ENCODE measurements at regions not wholly inside any gene's neighbourhood (a gene's known extent, or its start where the extent isn't known, plus 50 kb on each side); places are given as distances from the start of the nearest gene placed in this dataset.

- no TSS peak for BruUV-seq (replicated peaks)
- no peaks in the 10 kb centered on the region for H3K4me1 Mint-ChIP-seq (ENCODE audit: low read depth, unreplicated experiment)
- no peaks in the 10 kb centered on the region for H3K36me3 ChIP-seq (ENCODE audit: control insufficient read depth, insufficient read depth, low read length)
- DNase-seq, result no peak
- no peak overlapping the region for H3K4me3 ChIP-seq (ENCODE audit: low read depth, low read length)
- H3K27me3 ChIP-seq (replicated peaks; ENCODE audit: control insufficient read depth, insufficient read depth, low read length), result no peaks in the 10 kb centered on the region
- TF ChIP-seq, protein P1, sequence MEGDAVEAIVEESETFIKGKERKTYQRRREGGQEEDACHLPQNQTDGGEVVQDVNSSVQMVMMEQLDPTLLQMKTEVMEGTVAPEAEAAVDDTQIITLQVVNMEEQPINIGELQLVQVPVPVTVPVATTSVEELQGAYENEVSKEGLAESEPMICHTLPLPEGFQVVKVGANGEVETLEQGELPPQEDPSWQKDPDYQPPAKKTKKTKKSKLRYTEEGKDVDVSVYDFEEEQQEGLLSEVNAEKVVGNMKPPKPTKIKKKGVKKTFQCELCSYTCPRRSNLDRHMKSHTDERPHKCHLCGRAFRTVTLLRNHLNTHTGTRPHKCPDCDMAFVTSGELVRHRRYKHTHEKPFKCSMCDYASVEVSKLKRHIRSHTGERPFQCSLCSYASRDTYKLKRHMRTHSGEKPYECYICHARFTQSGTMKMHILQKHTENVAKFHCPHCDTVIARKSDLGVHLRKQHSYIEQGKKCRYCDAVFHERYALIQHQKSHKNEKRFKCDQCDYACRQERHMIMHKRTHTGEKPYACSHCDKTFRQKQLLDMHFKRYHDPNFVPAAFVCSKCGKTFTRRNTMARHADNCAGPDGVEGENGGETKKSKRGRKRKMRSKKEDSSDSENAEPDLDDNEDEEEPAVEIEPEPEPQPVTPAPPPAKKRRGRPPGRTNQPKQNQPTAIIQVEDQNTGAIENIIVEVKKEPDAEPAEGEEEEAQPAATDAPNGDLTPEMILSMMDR (IDR thresholded peaks at IDR 0.05; ENCODE audit: insufficient read depth in 1 of 2, low read depth in 1 of 2, low read length in 1 of 2, severe bottlenecking in 1 of 2, unreplicated experiment in 1 of 2), result no peak
- H3K27ac Mint-ChIP-seq (ENCODE audit: unreplicated experiment), result no peak overlapping the region
- intact Hi-C loops (cut with micrococcal nuclease; ENCODE audit: unreplicated experiment), result no loop called here
- no peaks in the 10 kb centered on the region for H3K9me3 Mint-ChIP-seq (ENCODE audit: unreplicated experiment)
- H3K9me3 ChIP-seq, result peaks cover 4% of the 10 kb centered on the region; the same call in 1 of the 2 replicates
- no peak overlapping the region for H3K4me3 Mint-ChIP-seq (ENCODE audit: unreplicated experiment)
- ChIA-PET POLR2A (no interaction called here), CTCF (no interaction called here)
- no peaks in the 10 kb centered on the region for H3K36me3 Mint-ChIP-seq (ENCODE audit: insufficient read depth, unreplicated experiment)
- no peaks in the 10 kb centered on the region for H3K27me3 Mint-ChIP-seq (ENCODE audit: insufficient read depth, unreplicated experiment)
- H3K4me1 ChIP-seq, result peaks cover 12% of the 10 kb centered on the region
These were observed 460.0 kb downstream of the COG6 start for GRCh38 chr13:40115426-40115825.

DNA sequence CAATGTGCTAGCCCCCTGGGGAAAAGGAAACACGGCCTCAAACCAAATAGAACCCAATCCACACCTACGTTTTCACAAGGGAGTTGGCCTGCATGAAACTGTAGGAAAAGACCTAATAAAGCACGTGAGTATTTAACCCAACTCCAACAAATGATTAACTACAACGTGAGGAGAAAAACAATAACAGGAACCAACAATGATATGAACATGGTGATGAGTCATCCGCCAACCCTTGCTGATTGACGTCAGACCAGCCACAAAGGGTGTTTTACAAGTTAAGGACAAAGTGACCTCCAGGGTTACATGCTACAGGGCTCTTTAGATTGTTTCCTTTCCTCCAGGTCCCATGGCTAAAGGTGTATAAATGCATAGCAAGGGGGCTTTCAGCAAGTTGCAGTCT, 460.5 kb downstream of the COG6 start:
- Histone ChIP-seq H3K36me3 (ENCODE audit: control insufficient read depth, insufficient read depth, low read length) (no peaks in the 10 kb centered on the region), H3K4me3 (ENCODE audit: low read depth, low read length) (no peak overlapping the region), H3K9me3 (peaks cover 4% of the 10 kb centered on the region; the same call in 1 of the 2 replicates), H3K27me3 (replicated peaks; ENCODE audit: control insufficient read depth, insufficient read depth, low read length) (no peaks in the 10 kb centered on the region), H3K4me1 (peaks cover 12% of the 10 kb centered on the region)
- BruUV-seq (replicated peaks), result no TSS peak
- no peaks in the 10 kb centered on the region for H3K9me3 Mint-ChIP-seq (ENCODE audit: unreplicated experiment)
- no peak overlapping the region for H3K27ac Mint-ChIP-seq (ENCODE audit: unreplicated experiment)
- ChIA-PET POLR2A (no interaction called here), CTCF (no interaction called here)
- no peak overlapping the region for H3K4me3 Mint-ChIP-seq (ENCODE audit: unreplicated experiment)
- no peaks in the 10 kb centered on the region for H3K27me3 Mint-ChIP-seq (ENCODE audit: insufficient read depth, unreplicated experiment)
- H3K36me3 Mint-ChIP-seq (ENCODE audit: insufficient read depth, unreplicated experiment), result no peaks in the 10 kb centered on the region
- TF ChIP-seq, protein P1 (IDR thresholded peaks at IDR 0.05; ENCODE audit: insufficient read depth in 1 of 2, low read depth in 1 of 2, low read length in 1 of 2, severe bottlenecking in 1 of 2, unreplicated experiment in 1 of 2), result no peak
- no peaks in the 10 kb centered on the region for H3K4me1 Mint-ChIP-seq (ENCODE audit: low read depth, unreplicated experiment)
- intact Hi-C loops (cut with micrococcal nuclease; ENCODE audit: unreplicated experiment), result no loop called here
- DNase-seq, result peak; percentile 37 to 64

DNA sequence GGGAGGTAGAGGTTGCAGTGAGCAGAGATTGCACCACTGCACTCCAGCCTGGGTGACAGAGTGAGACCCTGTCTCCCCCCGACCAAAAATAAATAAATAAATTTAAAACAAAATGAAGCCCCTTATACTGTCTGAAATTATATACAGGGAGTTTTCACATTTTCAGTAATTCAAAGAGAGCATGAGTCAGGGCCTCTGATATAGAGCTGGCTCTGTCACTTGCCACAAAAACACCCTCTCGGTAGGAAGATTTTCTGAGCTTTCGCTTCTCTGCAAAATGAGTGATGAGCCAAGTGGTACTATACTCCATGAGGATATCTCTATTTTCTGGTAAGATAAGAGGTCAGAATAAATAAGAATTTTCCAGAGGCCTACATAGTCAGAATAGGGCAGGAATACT, 462.9 kb downstream of the COG6 start:
- no TSS peak for BruUV-seq (replicated peaks)
- no peak overlapping the region for H3K4me3 Mint-ChIP-seq (ENCODE audit: unreplicated experiment)
- peaks cover 4% of the 10 kb centered on the region; the same call in 1 of the 2 replicates for H3K9me3 ChIP-seq
- H3K4me1 ChIP-seq, result peaks cover 12% of the 10 kb centered on the region
- ChIA-PET POLR2A (no interaction called here), CTCF (no interaction called here)
- no peaks in the 10 kb centered on the region for H3K9me3 Mint-ChIP-seq (ENCODE audit: unreplicated experiment)
- no peak overlapping the region for H3K27ac Mint-ChIP-seq (ENCODE audit: unreplicated experiment)
- no peaks in the 10 kb centered on the region for H3K27me3 Mint-ChIP-seq (ENCODE audit: insufficient read depth, unreplicated experiment)
- no peaks in the 10 kb centered on the region for H3K36me3 ChIP-seq (ENCODE audit: control insufficient read depth, insufficient read depth, low read length)
- intact Hi-C loops (cut with micrococcal nuclease; ENCODE audit: unreplicated experiment), result no loop called here
- 0 out of 2 replicates have a peak, but pooled peaks cover 1% of the 10 kb centered on the region for H3K27me3 ChIP-seq (replicated peaks; ENCODE audit: control insufficient read depth, insufficient read depth, low read length)
- TF ChIP-seq, protein P1 (IDR thresholded peaks at IDR 0.05; ENCODE audit: insufficient read depth in 1 of 2, low read depth in 1 of 2, low read length in 1 of 2, severe bottlenecking in 1 of 2, unreplicated experiment in 1 of 2), result no peak
- H3K36me3 Mint-ChIP-seq (ENCODE audit: insufficient read depth, unreplicated experiment), result no peaks in the 10 kb centered on the region
- H3K4me1 Mint-ChIP-seq (ENCODE audit: low read depth, unreplicated experiment), result no peaks in the 10 kb centered on the region
- DNase-seq, result no peak
- no peak overlapping the region for H3K4me3 ChIP-seq (ENCODE audit: low read depth, low read length)

Data from Caco-2 (cell line).